ENCODE measurements at regions not wholly inside any gene's neighbourhood (a gene's known extent, or its start where the extent isn't known, plus 50 kb on each side); places are given as distances from the start of the nearest gene placed in this dataset.

DNA sequence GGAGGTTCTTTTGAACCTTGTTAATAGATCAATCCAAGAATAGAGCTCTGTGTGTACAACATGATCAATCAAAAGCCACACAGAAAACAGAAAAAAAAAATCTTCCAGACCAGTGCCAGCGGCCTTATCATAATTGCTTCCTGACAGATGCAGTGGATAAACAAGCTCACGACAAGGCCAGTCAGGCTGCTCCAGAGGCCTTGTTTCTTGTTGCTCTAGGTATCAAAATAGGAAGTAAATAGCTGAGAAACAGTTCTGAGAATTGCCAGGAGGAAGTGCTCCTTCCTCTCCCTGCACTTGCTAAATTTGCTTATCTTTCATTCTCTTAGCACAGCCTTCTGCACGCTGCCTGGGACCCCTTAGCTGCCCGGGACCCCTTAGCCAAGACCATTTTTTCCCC is 199.0 kb upstream of the TARS1 start:
- DNase-seq (ENCODE audit: low read depth in 2 of 2), result no peak

DNA sequence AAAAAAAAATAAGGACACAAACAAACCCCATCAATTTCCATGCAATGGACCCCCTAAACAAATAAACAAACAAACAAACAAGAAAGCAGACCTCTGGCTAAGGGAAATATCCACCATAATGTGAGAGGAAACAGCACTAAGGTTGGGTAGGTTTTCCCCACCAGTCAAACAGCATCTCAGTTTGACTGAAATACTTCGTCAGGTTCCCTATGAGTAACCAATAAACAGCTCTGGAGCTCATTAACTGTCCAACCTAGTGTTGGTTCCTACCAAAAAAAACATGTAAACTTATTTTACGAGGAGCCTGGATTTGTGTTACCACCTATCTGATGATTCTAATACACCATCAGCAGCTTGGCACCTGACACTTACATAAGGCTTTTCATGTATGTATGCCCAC is 198.5 kb upstream of the TARS1 start:
- DNase-seq (ENCODE audit: low read depth in 2 of 2), result no peak

DNA sequence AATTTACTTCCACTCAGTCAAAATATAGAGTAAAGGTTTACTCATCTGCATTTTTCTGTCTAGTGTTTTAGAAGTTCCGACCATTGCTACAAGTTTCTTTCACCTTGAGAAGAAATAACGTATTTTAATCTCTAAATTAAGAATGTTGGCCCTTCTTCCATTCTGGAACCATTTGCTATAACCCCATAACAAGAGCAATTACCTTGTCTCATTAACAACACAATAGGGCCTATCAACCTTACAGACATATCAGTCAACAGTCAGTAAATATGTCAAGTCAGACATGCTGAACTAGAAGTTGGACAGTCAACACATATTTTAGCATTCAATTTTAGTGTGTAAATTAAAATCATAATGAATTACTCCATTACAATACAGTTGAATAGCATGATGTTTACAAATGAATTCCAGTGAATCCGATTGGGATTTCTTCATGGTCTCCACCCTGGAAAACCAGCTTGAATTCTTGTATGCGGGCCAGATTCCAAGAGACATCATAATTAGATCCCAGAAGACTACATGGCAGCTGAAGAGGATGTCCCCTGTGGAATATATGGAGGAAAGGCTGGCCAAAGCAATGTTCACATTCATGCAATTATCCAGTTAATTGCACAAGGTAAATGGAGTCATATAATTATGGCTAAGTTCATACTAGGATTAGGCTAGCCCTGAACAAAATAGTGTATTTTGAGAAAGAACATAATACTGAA is 196.2 kb upstream of the TARS1 start:
- no peak for DNase-seq (ENCODE audit: low read depth in 2 of 2)

DNA sequence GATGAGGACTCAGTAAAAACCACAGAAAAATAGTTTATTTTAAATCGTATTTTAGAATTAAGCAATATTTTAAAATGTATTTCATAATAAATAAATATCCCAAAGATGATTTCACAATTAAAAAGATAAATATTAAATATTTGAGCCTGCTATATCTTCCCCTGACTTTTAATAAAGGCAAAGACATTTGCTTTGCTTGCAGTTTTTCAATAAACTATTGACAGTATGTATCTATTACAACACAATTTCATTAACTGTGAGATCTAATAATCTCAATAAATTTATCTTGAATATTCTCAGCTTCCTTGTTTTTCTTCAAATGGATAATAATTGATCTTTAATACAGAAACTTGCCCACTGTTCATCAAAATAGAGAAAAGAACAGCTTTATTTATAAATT is 186.2 kb upstream of the TARS1 start:
- no peak for DNase-seq (ENCODE audit: low read depth in 2 of 2)

DNA sequence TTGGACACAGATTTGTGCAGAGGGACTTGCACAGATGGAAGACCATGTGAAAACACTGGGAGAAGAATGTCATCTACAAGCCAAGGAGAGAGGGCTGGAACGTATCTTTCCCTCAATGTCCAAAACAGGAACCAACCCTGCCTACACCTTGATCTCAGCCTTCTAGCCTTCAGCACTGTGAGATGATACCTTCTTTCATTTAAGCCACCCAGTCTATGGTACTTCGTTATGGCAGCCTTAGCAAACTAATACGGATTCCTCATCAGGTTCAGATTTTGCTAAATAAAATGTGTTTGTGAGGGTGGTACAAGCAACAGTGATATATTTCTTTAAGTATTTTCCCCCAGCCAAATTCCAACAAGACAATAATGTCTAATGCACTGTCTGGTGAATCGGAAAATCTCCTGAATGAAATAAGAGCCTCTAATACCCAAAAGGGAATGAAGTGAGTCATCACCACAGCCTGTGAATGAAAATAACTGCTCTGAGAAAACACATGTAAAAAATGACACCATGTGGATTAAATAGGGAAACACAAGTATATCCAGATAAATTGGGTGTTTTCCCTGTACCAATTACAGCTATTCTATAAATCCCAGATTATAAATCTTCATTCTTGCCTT is 182.8 kb upstream of the TARS1 start:
- no peak for DNase-seq (ENCODE audit: low read depth in 2 of 2)

DNA sequence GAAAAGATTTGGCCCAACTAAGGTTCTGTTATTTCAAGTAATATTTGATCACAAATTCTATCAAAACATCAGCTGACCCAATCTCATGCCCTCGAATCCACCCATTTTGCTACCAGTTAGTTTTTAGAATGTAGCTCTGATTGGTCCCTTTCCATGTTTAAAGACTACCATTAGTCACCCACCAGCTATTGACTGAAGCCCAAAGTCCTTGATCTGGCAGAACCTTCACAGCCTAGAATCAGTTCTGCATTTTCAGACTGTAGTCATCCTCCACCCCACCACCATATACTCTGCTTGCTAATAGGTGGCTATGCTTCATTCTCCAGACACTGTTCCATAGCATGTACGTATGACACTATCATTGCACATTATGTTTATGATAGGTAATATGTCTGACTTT is 182.2 kb upstream of the TARS1 start:
- no peak for DNase-seq (ENCODE audit: low read depth in 2 of 2)

DNA sequence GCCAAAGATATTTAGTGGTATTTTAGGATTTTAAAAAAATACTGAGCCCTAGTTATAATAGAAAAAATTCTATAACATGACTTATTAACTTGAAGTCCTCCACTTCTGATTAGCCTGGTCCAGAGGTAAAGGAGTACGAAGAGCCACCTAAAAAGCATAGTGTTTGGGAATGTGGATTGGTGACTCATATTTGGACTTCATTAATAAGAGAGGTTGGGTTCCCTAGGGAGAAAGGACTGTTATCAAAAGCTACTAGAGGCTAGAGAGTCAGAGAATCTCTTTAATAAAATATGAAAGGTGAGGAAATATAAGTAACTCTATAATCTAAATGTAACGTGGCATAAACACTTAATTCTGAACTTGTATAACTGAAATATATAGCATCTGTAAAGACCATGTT is 180.7 kb upstream of the TARS1 start:
- DNase-seq (ENCODE audit: low read depth in 2 of 2), result no peak

DNA sequence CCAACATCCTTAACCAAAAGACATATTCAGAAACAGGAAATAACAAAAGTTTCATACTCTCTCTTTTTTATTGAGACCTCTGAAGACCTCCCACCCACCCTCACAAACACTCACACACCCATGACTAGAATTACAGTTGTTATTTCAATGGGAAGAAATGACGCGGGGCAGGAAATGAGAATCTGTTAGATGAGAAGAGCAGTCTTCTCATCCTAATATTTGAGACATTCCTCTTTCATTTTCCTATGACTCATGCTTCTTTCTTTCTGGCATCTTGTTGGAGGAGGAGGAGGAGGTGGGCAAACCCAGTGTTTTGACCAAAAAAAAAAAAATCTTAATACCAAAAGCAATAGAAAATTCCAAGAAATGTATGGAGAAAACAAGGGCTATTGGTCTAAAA is 179.5 kb upstream of the TARS1 start:
- no peak for DNase-seq (ENCODE audit: low read depth in 2 of 2)

DNA sequence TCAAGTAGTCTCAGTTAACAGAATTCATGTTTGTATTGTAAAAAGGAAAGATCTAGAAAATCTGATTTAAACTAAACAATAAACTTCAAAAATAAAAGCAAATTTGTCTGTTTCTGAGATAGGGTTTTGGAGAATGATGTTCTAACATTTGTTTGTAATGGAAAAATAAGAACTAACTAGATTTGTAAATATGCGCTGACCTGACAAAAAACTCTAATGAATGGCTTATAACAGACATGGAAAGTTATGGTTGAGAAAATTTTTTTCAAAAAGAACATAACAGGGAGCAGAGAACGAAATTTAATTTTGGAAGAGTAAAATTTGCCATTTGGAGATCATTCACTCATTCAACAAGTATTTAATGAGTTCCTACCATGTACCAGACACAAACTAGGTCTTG is 179.0 kb upstream of the TARS1 start:
- no peak for DNase-seq (ENCODE audit: low read depth in 2 of 2)

DNA sequence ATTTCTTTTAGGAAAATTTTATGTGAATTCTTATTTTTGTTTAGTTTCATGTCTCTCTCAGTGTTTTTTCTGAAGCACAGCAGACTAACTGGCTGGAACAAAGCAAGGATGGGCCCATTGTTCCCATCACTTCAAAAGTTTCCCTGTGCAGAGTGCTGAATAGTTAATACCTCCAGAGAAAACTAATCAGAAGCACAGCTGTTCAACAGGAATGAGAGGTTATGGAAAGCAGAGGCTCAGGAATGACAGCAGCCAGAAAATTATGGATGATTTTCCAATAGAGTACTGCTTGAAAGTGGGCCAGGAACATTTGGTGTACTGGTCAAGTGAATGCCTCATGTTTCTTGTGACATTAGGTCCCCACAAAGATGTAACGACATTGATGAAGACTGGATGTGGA is 173.0 kb upstream of the TARS1 start:
- no peak for DNase-seq (ENCODE audit: low read depth in 2 of 2)

DNA sequence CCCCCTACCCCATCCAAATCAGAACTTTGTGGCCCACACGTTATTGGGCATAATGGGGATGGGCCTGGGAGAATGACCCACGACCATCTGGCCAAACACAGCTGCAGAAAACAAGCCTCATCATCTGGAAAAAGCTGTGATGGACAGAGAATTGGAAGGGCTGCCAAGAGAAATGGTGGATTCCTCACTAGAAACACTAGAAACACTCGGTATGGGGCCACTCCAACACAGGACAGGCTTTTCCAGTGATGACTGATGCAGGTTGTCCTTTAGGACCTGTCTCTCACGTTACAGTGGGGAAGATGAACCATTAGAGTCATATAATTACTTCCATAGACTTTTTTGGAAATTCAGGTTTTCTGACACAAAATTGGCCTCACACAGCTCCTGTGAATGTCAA is 172.4 kb upstream of the TARS1 start:
- DNase-seq (ENCODE audit: low read depth in 2 of 2), result no peak

DNA sequence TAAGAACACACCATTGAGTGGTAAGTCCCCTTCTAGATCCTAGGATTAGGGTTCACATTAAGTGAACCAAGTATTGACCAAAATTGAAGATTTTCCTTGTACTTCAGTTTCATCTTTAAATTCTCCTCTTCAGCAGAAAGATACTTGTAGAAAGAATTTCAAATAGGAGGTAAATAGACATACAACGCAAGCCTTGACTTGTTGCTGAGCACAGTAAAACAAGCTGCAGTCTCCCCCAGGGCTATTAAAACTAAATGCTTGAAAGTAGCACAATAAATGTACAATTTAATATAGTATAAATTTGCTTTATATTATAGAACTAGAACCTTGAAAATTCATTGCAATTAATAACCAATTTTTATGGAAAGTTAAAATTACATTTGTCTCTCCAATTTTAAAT is 170.1 kb upstream of the TARS1 start:
- DNase-seq (ENCODE audit: low read depth in 2 of 2), result no peak

DNA sequence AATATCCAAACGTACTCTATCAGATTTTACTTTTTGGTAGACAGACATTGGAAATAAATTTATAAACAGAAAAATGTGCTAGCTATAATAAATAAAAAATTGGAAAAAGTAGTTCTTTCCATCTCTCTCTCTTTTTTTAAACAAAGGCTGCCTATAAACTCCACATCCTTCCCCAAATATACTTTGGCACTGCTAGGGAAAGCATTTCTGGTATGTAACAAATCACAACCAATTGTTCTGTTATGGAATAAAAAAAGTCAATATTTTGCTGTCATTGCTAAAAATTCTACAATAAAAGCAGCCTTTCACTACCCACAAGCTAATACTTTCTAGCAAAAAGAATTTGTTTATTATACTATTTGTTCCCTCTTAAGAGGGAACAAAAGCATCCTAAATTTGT is 169.2 kb upstream of the TARS1 start:
- DNase-seq (ENCODE audit: low read depth in 2 of 2), result no peak

DNA sequence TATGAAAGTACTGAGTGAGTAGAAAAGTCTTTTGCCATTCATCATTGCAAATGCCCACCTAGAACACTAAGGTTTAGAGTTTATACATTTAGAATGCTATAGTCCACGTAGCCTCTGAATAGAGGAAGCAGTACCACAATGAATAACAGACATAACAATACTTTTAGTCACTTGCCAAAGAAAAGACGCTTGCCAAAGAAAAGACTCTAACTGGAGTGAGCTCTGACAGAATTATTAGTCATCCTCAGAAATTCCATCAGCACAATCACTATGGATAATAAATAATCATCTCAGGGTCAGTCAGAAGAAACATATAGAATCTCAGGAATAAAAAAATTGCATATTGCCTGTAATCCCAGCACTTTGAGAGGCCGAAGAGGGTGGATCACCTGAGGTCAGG is 168.5 kb upstream of the TARS1 start:
- no peak for DNase-seq (ENCODE audit: low read depth in 2 of 2)

DNA sequence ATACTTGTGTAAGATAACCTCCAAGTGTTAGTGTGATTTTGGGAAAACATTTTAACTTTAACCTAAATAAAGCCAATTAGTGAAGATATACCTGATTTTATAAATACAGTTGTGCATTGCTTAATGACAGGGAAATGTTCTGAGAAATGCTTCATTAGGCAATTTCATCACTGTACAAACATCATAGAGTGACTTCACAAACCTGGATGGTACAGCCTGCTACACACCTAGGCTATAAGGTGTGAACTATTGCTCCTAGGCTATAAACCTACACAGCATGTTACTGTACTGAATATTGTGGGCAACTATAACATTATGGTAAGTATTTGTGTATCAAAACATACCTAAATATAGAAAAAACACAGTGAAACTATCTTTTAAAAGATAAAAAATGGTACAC is 166.8 kb upstream of the TARS1 start:
- DNase-seq (ENCODE audit: low read depth in 2 of 2), result no peak

DNA sequence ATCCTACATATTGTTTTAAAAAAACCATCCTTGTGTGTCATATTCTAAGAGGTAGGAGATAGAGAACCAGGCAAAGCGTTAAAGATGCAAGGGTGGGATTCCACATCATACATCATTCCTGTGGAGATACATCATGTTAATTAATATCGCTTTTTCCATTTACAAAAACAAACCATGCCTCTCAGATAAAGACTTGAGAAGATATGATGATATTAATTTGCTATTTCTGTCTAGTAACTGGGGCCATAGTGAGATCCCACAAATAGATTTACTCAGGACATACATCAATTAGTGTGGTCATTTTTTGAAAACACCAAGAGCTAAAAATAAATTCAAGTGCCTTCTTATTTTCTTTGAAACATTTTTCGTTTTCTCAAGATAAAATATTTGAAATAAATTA is 165.4 kb upstream of the TARS1 start:
- DNase-seq (ENCODE audit: low read depth in 2 of 2), result no peak

DNA sequence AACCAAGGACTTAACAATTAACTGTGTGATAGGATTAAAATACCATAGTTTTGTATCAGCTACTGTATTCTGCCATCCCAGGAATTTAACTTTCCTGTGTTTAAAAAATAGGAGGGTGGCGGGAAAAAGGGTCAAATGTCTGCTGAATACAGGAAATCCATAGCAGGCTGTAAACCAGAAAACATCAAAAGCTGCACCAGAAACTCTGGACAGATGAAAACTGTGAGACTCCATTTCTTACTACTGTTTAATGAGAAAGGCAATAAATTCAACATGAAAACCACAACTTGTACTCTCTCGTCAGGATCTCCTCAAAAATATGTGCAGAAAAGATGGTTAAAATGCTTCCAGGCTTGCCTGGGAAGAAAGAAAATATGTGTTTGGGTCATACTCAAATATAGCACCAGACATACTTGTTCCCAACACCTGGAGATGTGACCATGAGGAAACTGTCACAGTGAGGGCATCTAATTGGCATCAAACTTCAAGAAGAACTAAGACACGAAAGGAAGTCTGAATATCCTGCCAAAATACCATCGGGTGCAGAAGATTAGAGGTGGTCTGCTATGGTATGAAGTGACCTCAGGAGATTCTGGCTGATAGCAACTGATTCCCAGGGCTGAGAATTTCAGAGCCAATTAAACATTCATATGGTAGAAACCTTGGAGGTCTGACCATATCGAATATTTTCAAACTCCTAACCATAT is 164.7 kb upstream of the TARS1 start:
- no peak for DNase-seq (ENCODE audit: low read depth in 2 of 2)

DNA sequence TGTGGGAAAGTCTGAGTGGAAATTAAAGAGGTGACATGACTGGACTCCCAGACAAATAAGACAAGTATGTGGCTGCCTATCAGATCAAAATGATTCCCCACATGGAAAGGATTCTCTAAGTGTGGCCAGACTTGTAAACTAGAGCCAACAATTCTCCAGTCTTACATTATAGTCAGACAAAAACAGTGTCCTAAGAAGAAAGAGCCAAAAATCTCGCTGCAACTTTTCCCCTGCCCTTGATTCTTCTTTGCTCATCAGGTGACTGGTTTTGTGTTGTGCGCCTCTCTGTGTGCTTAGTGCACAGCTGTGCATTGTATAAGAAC is 164.2 kb upstream of the TARS1 start:
- DNase-seq (ENCODE audit: low read depth in 2 of 2), result no peak

DNA sequence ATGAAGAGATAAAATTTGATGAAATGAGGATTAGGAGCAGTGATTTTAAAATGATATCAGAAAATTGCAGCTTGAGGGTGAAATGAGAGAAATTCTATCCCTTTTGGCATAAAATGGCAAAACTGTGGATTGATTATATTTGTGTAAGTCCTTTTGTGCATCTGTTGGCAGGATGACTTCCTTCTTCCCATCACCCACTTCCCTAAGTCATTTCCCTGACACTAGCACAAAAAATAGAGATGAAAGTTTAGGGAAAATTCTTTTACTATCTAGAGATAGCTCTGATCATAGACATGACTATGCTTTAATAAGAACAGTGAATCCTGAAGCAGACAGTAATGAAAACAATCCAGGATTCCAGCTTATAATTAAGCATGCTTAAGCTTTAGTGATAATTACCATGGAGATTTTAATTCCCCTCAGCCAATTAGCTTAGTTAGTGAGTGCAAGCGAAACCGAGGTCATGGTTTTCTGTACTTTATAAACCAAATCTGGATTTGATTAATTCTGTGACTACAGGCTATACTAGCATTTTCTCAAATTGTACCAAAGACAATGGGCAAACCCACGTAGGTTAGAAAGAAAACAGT is 163.6 kb upstream of the TARS1 start:
- no peak for DNase-seq (ENCODE audit: low read depth in 2 of 2)

DNA sequence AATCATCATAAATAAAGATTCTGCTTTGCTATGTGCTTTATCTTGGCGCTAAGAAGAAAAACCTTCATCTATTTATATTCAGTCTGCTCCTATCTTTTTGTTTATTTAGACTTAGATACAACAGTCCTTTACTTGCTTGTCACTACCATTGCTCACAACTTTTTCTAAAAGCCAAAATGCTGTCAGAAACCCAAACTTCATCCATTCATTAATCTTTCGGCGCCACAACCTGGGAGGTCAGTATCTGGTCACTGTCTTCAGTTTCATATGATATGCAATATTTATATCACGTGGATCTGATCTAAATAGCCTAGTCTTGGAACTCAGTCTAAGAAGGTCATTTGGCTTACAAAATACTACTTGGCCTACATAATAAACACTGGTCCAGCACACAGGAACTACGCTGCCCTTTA is 159.3 kb upstream of the TARS1 start:
- DNase-seq (ENCODE audit: low read depth in 2 of 2), result no peak

DNA sequence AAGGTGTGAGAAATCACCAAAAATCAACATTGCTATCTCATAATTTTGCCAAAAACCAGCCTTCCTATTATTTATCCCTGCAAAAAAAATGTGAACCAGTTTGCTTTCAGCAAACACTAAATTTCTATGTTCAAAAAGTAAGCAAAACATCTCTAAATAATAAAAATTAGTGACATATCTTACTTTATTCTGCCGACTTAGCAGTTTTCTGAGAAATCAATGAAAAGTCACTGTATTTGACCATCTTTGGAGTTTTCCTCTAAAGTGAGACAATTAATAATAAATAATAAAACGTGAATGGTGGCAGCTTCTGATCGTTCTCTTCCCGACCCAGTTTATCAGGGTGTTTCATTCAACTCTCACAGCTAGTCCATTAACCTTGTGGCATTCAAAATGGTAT is 158.6 kb upstream of the TARS1 start:
- DNase-seq (ENCODE audit: low read depth in 2 of 2), result no peak

DNA sequence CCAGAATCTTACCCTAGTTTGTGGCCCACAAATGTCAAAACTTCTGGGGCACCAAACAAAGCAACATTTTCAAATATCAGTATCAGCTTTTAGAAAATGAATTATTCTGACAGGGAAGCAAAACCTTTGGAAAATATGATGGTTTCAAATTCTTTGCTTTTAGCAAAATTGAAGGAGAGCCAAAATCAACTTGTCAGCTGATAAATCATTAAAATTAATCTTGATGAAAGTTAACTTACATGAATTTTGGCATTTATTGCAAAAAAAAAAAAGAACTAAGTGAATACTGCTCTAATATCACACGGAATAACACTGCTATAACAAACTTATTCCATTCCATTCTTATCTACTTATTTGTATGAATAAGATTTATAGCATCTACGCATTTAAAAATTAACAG is 158.1 kb upstream of the TARS1 start:
- DNase-seq (ENCODE audit: low read depth in 2 of 2), result no peak

DNA sequence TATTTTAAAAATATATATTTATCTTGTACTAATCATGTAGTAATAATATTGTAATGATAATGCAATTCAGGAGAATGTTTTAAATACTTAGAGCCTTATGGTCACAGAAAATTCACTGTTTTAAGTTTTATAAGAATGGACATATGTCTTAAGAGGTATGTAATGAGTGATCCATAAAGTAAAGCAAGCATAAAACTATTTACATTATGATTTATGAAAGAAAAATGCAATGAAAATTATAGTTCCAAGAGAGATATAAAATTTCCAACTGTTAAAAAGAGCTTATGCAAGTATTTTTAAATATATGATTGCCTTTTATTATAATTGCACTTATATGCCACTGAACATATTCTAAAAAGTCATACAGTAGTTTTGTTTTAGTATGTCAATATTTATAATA is 157.5 kb upstream of the TARS1 start:
- no peak for DNase-seq (ENCODE audit: low read depth in 2 of 2)

Measured in stimulated activated CD4-positive, alpha-beta T cell treated with anti-CD3 and anti-CD28 coated beads, Interleukin-4, amount 100 ng/mL, for 48 hours (primary cell).